T-helper 22 cell (primary cell): ENCODE measurements at regions not wholly inside any gene's neighbourhood (a gene's known extent, or its start where the extent isn't known, plus 50 kb on each side); places are given as distances from the start of the nearest gene placed in this dataset.
A peak's percentile ranks its signal among the peaks of the same experiment; 100 is the strongest.
"Not testable (repeated sequence)": the region's sequence is repeated elsewhere in the genome, so short reads cannot be mapped to it uniquely, and the experiment has no call there.

Experiments used
- DNase-seq: peaks from one replicate; pipeline ENCODE4 v3.0.0-alpha.2; 2020; ENCODE audit warnings: low read depth

DNA sequence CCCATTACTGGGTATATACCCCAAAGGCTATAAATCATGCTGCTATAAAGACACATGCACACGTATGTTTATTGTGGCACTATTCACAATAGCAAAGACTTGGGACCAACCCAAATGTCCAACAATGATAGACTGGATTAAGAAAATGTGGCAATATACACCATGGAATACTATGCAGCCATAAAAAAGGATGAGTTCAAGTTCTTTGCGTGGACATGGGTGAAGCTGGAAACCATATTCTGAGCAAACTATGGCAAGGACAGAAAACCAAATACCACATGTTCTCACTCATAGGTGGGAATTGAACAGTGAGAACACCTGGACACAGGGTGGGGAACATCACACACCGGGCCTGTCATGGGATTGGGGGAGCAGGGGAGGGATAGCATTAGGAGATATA, 54.4 kb upstream of the MUCL1 start:
- not testable (repeated sequence) for DNase-seq

DNA sequence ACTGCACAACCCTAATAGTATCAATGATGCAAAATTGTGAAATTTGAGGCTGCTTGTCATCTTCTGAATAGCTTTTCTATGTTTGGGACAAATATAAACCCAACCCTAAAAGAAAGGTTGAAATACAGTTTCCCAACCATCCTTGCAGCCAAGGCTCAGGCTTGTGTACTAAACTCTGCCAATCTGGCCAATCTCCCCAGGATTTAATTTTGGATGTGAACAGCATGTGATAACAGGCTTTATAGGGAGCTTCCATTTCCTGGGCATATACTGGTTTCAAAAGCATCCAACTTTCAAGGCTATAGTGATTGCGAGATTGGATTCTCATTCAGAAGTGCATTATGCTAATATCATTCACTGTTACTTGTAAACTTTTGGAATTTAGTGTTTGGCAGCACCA, 55.7 kb upstream of the MUCL1 start:
- DNase-seq, result no peak

DNA sequence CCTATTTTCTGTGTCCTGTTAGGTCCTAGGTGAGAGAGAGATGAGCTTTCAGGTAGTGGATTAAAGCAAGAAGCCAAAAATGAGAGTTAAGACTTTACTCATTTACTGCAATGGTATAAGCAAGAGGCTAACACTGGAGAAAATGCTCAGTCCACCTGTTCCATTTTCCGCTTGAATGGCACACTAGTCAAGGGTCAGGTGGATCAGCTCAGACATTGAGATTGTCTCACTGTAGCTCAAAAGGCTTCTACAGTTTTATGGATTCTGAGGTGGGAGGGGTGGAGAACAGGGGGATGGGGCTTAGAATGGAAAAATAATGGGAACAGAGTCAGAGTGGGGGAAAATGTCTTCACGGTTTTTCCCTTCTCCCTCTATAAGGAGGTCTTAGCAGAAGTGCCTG, 57.3 kb upstream of the MUCL1 start:
- DNase-seq, result no peak

DNA sequence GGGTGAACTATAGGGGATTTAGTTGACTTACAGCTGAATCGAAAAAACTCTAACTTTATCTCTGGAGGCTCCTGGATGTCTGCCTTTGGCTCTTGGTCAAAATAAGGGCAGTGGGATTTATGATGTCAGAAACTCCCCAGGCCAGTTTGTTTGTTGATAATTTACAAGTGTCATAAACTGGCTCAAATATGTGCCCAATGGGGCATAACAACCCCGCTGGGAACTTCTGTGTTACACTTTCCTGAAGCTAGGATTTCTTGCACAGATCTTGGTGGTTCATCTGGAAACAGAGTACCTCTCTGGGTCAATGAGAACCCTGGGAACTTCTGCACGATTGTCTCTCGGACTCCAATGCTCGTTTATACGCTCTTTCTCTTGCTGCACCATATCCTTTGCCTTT, 58.7 kb upstream of the MUCL1 start:
- no peak for DNase-seq

DNA sequence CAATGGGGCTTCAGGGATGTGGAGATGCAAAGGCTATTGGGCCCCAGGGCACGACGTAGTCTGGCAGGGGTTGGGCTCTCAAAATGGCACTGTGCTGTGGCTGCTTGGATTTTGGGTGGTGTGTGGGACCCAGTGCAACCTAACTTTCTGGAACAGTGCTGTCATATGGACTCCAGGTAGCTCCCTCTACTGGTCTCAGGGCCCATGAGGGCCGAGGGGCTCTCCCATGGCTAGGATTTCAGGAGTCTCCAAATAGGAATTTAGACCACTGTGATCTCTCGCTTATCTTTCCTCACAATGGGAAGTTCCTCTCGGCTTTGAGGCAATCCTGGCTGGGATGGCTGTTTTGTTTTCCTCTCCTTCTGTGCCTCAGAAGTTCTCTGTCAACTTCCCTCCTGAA, 68.2 kb upstream of the MUCL1 start:
- DNase-seq, result no peak

DNA sequence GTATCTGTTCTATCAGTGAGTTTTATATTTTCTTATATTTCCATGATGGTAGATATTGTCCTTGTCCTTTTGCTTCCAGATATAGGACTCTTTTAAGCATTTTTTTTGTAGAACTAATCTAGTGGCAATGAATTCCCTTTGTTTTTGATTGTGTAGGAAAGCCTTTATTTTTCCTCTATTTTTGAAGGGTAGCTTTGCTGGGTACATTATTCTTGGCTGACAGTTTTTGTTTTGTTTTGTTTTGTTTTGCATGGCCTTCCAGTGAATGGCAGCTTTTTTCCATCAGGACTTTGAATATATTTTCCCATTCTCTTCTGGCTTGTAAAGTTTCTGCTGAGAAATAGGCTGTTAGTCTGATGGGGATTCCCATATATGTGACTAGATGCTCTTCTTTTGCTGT, 70.2 kb upstream of the MUCL1 start:
- DNase-seq, result no peak

DNA sequence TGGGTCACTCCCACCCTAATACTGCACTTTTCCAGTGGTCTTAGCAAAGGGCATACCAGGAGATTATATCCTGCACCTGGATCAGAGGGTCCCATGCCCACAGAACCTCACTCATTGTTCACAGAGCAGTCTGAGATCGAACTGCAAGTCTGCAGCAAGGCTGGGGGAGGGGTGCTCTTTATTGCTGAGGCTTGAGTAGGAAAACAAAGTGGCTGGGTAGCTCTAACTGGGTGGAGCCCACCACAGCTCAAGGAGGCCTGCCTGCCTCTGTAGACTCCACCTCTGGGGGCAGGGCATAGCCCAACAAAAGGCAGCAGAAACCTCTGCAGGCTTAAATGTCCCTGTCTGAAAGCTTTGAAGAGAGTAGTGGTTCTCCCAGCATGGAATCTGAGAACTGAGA, 77.3 kb upstream of the MUCL1 start:
- DNase-seq, result not testable (repeated sequence)

DNA sequence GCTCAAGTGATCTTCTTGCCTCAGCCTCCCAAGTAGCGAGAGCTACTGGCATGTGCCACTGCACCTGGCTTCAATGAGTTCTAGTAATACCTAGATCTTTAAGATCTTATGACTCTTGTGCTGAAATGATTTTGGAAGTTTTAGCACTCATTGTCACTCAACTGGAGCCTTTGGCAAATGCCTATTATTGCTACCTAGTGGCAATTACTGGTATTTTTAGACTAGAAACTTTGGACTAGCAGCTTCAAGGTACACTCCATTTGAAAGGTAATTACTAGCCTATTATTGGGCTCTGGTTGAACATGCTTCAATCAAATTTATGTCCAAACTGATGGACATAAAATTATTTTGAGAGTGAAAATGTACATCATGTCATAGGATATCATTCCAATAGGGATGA, 80.7 kb upstream of the MUCL1 start:
- no peak for DNase-seq

DNA sequence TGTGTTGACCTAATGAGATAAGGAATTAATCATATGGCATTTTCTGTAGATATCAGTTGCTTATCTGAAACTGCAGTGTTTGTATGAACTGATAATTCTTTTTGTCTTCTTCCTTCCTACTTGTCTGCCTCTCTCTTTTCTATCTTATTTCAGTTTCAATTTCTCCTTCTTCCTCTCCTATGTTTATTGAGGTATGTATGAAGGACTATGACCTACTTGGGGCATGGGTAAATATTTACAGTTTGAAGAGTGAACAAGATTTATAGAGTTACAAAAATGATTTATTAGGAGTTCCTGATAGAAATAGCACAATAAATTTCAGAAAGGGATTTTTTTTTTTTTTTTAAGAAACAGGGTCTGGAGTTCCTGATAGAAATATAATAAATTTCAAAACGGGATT, 88.7 kb upstream of the MUCL1 start:
- no peak for DNase-seq

DNA sequence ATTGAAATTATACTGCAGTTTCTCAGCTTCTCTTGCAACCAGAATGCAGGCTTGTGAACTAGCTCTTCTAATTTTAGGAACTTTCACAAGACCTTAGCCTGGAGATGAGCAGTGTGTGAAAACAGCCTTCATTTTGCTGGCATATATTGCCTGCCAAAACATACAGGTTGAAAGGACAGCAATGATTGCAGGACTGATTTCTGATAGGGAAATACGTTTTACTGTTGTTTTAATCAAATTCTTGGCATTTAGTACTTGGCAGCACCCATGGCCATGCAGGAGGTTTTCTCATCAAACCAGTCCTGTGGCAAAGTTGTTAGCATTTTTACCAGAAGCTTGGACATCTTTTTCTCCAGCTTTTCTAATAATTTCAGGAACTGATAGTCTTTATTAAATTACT, 91.9 kb upstream of the MUCL1 start:
- DNase-seq, result no peak

DNA sequence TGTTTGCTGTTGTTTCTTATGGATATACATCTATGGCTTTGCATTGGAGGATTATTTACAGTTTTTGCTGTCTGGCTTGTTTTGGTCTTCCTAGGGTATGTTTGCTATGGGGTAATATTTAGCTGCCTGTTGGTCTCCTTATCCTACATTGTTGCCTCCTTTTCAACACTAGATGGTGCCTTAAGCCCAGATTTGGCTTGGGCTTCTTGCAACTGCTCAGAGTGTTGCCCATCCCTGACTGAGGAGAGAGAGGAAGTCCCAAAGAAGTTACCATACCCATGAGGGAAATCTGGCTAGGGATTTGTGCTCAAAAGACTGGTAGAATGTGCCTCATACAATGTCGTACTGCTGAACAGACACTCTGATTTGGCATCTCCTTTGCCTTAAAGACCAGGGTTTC, 94.6 kb upstream of the MUCL1 start:
- DNase-seq, result no peak

DNA sequence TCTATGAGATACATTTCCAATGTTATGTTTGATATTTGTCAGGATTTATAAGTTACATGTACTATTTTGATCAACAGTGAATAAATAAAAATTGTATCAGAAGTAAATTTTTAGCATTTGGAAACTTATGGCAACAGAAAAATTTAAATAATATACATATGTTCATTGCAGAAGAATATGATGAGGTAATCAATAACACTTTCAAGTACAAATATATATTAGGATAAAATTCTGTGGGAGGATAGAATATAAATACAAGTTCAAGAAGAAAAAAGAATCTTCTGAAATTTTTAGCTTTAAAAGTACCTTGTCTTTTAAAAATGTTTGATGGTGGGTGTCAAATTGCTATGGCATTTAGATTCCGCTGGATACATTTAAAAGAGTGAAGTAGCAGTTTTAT, 102.8 kb upstream of the MUCL1 start:
- DNase-seq, result no peak

DNA sequence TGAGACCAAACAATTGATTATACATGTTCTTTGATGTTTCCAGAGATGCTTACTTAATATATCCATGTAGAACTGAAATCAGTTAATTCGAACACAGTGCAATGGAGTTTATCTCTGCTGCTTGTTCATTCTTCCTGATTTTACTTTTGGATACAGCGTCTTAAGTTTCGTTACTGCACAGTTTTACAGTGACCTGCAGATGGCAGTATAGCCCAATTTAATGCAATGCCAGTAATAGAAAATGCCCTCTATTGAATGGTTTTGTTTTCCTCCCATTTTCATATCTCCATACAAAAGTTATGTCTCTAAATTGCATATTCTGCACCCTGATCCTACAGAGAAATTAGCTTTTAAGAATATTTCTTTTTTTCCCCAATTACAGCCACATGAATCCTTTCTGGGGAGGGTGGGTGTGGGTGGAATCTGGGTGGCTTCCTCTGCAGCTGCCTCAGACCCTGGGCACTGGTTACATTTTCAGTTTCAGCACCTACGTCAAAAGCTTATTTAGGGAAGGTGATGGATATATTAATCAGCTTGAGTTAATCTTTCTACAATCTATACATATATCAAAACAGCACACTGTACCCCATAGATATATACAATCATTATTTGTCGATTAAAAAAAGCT, 101.1 kb upstream of the DCD start:
- no peak for DNase-seq

DNA sequence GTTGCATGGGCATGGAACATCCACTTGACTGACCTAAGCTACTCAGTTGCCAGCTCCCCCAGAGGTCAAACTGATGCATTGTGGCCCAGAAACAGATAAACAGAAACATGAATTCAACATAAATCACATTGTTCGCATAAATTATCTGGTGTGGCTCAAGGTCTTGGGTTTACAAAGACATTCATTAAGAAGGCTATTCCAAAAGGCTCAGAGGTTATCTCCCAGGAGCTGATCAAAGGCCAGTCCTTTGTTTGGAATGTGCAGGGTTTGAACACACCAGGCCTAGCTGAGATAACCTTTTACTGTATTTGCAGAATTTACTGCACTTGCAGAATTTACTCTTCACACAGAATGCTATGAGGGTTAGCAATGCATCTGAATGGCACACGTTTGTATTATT, 96.4 kb upstream of the DCD start:
- no peak for DNase-seq

DNA sequence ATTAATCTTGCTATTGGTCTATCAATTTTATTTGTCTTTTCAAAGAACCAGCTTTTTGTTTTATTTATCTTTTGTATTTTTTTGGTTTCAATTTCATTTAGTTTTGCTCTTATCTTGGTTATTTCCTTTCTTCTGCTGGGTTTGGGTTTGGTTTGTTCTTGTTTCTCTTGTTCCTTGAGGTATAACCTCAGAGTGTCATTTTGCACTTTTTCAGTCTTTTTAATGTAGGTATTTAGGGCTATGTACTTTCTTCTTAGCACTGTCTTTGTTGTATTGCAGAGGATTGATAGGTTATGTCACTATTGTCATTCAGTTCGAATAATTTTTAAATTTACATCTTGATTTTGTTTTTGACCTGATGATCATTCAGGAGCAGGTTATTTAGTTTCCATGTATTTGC, 92.7 kb upstream of the DCD start:
- DNase-seq, result no peak

DNA sequence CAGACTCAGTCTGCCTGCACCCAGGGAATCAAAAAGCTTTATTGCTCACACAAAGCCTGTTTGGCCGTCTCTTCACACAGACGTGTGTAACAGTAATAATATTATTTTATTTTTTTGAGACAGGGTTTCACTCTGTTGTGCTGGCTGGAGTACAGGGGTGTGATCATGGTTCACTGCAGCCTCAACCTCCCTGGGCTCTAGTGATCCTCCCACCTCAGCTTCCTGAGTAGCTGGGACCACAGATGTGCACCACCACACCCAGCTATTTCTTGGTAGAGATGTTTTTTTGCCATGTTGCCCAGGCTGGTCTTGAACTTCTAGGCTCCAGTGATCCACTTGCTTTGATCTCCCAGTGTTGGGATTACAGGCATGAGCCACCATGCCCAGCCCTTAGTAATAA, 88.4 kb upstream of the DCD start:
- no peak for DNase-seq

DNA sequence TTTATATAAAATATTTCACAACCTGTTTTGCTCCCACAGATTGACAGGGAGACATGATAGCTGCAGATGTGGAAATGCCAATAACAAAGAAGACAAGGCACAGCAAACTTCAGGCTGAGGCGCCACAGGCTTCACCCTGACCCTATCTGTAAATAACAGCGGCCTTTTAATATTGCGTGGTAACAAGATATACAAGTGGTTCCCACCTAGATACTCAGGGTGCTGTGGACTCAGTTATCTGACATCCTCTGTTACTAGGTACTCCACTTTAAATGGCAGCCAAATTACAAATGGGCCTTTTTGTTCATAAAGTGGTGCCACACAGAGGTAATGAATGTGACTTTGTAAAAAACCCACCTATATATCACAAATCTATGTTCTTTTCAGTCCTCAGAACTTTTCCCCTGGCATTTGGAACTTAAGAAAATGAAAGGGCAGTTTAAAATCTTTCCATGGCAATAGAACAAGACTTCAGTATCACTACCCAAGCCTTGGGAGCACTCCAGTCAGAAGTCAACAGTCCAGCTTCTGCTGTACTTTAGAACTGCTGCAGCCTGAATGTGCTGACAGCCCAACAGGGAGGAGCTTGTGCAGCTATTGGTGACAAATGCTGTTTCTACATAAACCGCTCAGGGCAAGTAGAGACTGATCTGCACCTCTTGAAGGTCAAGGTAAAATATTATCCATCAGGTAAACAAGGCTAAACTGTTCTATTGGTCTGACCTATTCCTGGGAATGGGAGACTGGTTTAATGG, 86.2 kb upstream of the DCD start:
- no peak for DNase-seq

DNA sequence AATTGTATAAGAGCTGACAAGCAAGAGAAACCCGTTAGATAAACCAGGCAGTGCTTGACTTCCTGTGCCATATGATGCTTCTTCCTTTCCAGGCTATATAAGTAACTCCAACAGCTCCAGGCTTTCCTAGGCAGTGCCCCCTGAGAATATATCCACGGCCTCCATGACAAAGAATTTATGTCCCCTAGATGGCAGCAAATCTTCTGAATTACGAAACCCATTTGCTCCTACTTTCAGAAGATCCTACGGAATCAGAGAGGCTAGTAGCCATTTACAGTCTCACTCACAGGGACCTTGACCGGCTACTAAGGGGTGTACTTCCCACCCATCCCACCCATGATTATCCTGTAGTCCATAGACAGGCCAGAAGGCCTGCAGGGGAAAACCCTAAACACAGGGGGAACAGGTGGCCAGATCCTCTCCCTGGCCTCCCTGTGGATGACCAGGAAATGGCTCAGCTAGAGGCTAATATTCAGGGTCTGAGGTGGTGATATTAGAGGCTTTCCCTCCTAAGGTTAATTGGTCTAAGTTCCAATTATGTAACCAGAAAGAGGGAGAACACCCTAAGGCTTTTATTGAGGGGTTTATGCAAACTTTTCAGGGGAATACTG, 77.2 kb upstream of the DCD start:
- no peak for DNase-seq

DNA sequence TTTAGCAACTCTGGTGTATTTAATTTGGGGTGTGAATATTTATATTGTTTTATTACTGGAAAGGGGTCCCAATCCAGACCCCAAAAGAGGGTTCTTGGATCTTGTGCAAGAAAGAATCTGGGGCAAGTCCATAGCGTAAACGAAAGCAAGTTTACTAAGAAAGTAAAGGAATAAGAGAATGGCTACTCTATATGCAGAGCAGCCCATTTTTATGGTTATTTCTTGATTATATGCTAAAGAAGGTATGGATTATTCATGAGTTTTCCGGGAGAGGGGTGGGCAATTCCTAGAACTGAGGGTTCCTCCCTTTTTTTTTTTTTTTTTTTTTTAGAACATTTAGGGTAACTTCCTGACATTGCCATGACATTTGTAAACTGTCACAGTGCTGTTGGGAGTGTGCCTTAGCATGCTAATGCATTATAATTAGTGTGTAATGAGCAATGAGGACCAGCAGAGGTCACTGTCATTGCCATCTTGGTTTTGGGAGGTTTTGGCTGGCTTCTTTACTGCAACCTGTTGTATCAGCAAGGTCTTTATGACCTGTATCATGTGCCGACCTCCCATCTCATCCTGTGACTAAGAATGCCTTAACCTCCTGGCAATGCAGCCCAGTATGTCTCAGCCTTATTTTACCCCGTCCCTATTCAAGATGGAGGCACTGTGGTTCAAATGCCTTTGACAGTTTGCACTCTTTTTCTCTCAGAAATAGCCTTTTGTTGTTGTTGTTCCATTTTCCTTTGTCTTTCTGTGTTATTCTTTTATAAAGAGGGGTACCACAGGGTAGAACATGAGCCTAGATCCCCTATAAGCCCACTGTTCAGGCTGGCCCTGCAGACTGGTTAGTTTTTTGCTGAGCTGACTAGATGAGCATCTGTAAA, 75.5 kb upstream of the DCD start:
- DNase-seq, result peak; percentile 7

DNA sequence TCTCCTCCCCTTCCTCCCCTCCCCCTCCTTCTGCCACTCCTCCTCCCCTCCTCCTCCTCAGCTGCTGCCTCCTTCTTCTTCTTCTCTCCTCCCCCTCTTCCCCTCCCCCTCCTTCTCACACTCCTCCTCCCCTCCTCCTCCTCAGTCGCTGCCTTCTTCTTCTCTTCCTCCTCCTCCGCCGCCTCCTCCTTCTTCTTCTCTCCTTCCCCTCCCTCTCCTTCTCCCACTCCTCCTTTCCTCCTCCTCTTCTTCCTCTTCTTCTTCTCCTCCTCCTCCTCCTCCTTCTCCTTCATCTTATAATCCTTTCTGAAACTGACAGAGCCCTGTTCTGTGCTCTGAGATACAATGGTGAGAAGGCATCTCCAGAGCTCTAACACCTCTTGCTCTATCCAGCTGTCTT, 73.1 kb upstream of the DCD start:
- no peak for DNase-seq

DNA sequence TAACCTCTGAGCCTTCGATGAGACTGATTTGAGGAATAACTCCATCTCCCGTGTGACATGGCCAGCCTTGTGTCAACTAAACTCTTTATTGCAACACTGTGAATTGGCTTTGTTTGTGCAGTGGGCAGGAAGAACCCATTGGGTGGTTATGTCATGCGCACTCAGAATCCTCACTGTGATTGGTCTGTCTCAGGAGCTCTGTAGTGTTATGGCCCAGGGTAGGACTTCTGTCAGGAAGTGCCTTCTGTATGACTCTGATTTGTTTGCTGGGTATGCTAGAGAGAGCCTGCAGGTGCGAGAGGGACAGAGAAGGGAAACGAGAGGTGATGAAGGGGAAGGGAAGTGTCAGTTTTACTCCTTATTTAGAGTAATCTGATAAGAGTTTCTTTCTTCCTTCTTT, 71.5 kb upstream of the DCD start:
- no peak for DNase-seq

DNA sequence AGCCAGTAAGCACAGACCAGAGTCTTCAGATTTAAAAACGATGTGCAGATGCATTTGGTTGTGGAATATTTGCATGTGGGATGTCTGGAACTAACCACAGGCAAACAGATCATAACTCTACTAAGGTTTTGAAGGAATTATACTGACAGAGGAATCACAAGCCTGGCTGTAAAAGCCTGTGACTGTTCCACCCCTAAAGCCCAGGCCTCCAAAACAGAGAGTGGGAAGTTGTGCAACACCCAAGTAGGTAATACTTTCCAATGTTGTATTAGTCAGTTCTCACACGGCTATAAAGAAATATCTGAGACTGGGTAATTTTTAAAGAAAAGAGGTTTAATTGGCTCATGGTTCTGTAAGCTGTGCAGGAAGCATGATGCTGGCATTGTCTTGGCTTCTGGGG, 68.1 kb upstream of the DCD start:
- no peak for DNase-seq

DNA sequence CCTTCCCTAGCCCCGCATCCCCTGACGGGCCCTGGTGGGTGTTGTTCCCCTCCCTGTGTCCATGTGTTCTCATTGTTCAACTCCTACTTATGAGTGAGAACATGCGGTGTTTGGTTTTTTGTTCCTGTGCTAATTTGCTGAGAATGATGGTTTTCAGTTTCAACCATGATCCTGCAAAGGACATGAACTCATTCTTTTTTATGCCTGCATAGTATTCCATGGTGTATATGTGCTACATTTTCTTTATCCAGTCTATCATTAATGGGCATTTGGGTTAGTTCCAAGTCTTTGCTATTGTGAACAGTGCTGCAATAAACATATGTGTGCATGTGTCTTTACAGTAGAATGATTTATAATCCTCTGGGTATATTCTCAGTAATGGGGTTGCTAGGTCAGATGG, 65.7 kb upstream of the DCD start:
- not testable (repeated sequence) for DNase-seq
